ENCODE measurements at regions not wholly inside any gene's neighbourhood (a gene's known extent, or its start where the extent isn't known, plus 50 kb on each side); places are given as distances from the start of the nearest gene placed in this dataset.
"Not testable (repeated sequence)": the region's sequence is repeated elsewhere in the genome, so short reads cannot be mapped to it uniquely, and the experiment has no call there.

- not testable (repeated sequence) for DNase-seq
These were observed 281.9 kb upstream of the PMFBP1 start for GRCh38 chr16:72453856-72454255.

DNA sequence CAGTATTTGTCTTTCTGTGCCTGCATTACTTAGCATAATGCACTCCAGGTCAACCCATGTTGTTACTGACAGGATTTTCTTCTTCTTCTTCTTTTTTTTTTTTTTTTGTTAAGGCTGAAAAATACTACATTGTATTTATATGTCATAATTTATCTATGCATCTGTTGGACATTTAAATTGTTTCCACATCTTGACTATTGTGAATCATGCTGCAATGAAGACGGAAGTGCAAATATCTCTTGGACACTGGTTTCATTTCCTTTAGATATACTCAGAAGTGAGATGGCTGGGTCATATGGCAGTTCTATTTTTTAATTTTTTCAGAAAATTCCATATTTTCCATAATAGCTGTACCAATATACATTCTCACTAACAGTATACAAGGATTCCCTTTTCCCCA, 272.7 kb upstream of the PMFBP1 start:
- no peak for DNase-seq

DNA sequence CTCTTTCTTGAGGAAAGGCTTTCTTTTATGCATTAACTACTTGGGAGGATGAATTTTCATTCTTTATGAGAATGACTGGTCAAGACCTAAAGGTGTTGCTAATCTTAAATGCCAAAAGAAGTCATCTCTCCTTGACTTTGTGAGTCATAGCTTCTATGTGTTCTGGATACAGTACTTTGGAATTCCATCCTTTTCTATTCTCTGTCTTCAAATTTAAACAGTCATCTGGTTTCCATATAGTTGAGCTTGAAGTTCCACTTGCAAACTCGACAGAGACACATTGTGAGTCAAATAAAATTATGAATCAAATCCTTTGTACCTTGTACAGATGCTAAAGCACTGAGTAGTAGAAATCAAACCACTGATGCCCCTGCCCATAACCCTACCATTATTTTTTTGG, 271.9 kb upstream of the PMFBP1 start:
- no peak for DNase-seq

DNA sequence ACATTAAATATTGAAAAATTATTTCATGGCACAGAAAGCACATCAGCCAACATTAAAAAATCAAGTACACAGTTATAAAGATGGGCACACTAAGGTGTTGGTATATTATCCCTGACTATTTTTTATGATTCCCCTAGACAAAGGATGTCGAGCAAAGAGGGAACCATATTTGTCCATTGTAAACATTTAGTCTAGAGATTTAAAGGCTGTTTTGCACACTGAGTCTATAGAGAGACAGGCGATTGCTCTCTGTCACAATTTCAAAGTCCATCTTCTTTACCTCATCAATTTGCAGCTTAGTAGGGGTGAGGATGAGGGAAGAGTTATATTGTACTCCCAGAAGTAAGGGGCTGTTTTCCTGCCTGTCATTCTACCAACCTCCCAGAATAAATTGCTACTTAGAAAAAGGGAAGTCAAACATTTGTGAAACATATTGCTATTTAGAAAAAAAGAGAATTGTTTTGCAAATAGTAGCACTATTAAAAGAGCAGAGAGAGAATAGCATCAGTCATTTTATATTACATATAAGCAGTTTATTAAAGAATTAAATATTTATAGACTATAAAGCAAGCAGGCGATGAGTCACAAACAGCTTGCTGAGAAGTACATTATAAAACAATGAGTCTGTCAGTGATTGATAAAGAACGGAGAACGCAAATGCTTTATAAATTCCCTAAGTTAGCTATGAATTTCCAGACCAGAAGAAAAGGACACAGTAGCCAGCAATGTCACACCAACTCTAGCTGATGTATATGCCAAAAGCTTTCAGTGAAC, 270.6 kb upstream of the PMFBP1 start:
- no peak for DNase-seq

- no peak for DNase-seq
These were observed 265.9 kb upstream of the PMFBP1 start for GRCh38 chr16:72437891-72438290.

- peak; percentile 67 for DNase-seq
These were observed 262.2 kb upstream of the PMFBP1 start for GRCh38 chr16:72434159-72434558.

GRCh38 chr16:72430121-72430520, 258.2 kb upstream of the PMFBP1 start:
- DNase-seq: no peak

GRCh38 chr16:72429671-72430081, 257.7 kb upstream of the PMFBP1 start:
- DNase-seq: no peak

DNA sequence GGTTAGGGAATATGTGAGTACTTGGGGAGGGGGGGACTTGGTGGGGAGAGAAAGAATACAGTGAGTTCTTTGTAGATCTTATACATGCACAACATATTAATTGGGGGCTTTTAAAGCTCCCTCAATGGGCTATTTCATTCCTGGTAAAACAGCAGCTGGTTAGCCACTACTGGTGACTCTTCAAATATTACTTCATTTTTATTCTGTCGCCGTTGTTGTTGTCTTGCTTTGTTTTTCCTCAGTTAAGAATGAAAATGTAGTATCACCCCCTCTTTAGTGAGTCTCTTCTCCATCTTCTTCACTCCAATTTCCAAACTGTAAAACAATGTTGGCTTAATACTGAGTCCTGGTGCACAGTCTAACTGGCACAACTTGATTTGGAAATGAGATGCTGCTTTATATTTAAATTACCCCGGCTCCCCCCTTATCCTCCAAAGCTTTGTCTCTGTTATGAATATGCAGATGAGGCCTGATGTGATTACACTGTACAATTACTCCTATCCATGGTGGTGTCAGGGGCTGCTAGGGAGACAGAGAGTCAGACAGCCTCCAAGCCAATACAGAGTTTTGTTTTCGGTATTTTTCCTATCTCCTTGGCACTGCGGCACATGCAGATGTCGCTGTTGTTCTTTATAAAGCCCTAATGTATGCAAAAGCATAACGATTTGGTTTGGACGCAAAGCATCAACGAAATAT, 256.9 kb upstream of the PMFBP1 start:
- no peak for DNase-seq

- no peak for DNase-seq
These were observed 255.9 kb upstream of the PMFBP1 start for GRCh38 chr16:72427783-72428331.

- DNase-seq: no peak
These were observed 255.3 kb upstream of the PMFBP1 start for GRCh38 chr16:72427051-72427782.

DNA sequence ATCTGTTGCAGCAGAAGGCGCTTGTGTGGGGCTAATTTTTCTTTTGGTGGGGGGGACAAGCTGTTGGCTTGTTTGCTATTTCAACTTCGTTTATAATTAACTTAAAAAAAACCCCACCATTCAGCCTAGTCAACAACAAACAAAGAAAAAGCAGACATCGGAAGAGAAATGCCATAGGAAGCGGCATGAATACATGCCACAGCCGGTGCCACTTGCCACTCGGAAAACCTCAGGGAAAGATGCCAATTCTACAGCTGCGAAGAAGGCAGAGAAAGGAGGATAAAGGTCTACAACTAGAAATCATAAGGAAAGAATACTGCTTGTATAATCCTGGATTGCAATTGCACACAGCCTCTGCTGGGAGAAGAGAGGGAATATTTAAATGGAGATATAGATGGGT, 254.4 kb upstream of the PMFBP1 start:
- DNase-seq: no peak

DNA sequence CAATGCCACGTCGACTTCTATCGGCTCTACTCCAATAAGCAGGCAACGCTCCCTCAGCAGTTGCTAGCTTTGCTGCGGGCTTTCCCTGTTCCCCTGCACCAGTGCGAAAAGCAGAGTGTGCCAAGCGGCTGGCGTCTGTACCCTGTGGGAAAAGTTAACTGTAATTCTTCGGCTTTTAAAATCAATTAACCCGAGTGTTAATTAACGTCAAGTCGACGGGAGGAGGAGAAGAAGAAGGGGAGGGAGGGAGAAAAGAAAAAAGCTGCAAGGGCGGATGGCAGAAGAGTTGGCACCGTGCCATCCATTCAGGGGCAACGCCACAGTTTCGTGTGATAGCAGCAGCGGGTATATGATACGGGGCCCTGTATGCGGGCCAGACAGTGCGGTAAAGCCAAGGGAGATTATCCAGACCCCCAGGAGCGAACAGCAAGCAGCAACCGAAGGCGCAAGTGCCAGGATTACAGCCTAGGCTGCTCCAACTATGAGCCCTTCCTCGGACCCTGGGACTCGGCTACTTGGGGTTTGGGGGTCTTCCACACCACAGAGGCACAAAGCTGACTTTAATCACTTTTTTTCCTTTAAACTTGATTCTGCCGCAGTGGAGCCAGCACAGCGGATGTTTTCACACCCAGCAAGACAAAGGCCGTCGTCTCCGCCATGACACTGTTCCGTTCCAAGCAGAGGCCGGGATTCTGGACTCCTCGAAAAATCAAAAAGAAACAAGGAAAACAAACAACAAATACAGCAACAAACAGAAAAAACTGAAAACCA, 253.8 kb upstream of the PMFBP1 start:
- DNase-seq: no peak

- DNase-seq: no peak
These were observed 252.8 kb upstream of the PMFBP1 start for GRCh38 chr16:72424757-72425156.

DNA sequence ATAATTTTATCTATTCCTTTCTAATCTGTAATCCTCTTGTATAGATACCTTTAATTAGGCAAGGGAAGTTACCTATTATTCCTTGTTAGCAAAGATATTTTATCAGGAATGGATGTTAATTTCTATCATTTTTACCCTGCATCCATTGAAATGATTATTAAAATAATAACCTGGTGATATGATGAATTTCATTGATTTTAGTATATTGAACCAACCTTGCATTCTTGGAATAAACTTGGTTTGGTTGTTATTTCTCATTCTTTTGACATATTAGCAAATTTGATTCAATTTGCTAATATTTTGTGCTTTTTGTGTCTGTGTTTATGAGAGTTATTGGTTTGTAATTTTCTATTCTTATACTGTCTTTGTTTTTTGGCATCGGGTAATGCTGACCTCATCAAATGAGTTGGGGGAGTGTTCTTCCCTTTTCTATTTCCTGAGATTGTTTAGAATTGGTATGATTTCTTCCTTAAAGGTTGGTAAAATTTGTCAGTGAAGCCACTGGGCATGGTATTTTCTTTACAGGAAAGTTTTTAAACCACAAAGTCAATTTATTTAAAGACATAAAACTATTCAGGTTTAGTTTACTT, 250.4 kb upstream of the PMFBP1 start:
- DNase-seq: no peak

GRCh38 chr16:72419638-72420037, 247.7 kb upstream of the PMFBP1 start:
- no peak for DNase-seq

DNA sequence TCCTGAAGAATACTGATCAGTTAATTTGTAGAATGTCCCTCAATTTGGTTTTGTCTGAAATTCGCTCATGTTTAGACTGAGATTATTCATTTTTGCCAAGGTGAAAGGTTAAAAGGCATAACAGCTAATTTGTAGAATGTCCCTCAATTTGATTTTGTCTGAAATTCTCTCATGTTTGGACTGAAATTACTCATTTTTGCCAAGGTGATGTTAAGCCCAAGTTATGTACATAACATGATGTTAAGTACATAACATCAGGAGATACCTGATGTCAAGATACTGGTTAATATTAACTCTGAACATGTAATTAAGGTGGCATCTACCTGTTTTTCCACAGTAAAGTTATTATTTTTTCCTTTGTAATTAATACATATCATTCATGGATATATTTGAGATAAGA, 243.4 kb upstream of the PMFBP1 start:
- no peak for DNase-seq

DNA sequence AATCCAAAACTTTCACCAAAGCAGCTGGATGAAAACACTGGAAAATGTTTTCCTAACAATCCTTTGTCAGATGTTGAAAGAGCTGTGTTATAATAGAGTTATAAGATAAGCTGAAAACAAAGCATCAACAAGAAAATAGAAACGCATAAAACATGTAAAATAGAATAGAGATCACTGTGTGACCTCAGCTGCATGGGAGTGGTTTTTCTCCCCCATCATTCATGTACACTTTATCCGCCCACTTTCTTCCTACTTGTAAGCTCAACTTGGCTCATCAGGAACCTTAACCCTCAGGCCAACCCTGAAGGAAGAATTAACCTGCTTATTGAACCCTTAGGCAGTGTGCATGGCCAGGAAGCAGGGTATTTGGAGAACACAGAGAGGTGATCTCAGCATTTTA, 238.5 kb upstream of the PMFBP1 start:
- no peak for DNase-seq

- DNase-seq: no peak
These were observed 237.5 kb upstream of the PMFBP1 start for GRCh38 chr16:72409423-72409822.

DNA sequence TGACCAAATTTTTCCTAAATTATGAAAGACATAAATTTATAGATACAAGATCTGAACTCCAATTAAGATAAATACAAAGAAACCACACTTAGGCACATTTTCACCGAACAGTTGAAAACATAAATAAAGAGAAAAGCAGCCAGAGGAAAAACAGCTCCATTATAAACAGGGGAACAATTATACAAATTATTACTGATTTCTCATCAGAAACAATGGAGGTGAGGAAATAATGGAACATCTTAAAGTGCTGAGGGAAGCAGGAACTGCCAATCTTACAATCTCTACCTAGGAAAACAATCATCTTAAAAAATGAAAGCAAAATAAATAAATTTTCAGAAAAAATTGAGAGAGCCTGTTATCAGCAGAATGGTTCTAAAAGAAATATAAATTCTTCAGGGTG, 234.4 kb upstream of the PMFBP1 start:
- no peak for DNase-seq

- no peak for DNase-seq
These were observed 232.3 kb upstream of the PMFBP1 start for GRCh38 chr16:72404299-72404698.

DNA sequence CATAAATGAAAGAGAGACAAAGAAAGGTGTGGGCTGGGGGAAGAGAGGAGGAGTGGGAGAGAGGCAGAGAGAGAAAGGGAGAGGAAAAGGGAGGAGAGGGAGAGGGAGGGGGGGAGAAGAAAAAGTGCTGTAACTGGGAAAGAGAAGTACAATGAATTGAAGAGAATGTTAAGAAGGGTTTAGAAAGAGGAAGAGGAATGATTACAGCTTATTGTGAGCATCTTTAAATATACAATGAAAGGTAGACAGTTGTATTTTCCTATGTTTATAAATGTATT, 229.1 kb upstream of the PMFBP1 start:
- no peak for DNase-seq
